ENCODE measurements at regions not wholly inside any gene's neighbourhood (a gene's known extent, or its start where the extent isn't known, plus 50 kb on each side); places are given as distances from the start of the nearest gene placed in this dataset.

DNA sequence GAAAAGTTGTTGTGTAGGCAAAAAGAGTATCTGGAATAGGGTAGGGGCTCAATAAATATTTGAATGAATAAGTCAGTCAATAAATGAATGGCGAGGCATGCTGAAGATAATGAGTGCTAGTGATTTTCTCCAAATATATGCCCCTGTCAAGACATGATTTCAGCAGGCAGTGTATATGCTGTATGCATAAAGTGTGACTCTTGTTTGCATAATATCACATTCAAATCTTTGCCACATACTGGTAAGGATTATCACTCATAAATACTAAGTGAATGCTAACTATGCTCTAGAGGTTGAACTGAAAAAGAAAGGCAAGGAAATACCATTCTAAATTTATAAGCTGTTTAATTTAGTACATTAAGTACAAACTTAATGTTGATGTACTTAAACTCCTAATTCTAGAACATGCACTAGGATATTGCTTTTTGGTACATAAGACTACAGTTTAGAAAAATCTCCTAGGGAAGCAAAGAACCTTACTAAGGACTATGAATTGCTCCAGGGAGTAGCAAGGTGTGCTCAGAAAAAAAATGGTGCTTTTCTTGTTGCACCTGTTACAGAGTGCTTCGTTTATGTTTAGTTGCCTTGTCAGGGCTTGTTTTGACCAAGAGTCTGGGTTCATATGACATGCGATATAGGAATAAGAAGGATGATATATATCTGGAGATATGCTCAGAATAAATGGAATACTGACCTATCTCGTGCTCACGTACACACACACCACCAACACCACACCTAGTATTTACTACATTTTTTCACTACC, 224.0 kb upstream of the TANK start:
- no peaks in the 10 kb centered on the region for H3K9me3 Mint-ChIP-seq (ENCODE audit: low read depth)
- peaks cover 8% of the 10 kb centered on the region for H3K4me1 Mint-ChIP-seq (ENCODE audit: low read depth)
- no peak overlapping the region for H3K27ac Mint-ChIP-seq
- no peak overlapping the region for H3K4me3 Mint-ChIP-seq
- peaks cover 3% of the 10 kb centered on the region for H3K27me3 Mint-ChIP-seq
- no peaks in the 10 kb centered on the region for H3K36me3 Mint-ChIP-seq

DNA sequence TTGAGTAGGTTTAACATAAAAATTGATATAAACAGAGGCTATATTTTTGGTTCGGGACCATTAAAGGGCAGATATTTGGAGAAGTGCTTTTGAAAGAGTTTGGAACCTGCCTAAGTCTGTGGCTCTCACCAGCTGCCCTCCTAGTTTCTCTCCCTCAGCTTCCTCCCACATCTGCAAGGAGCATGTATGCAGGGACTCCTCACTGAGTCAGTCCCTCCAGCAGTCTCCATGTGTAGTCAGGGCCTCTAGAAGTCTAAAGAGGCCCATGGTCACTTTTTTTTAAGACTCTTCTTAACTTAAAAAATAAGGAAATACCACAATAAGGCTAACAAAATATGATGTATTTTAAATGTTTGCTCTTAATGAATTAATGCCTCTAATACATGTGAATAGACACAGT, 220.0 kb upstream of the TANK start:
- Mint-ChIP-seq H3K9me3 (ENCODE audit: low read depth) (no peaks in the 10 kb centered on the region), H3K36me3 (peaks cover 2% of the 10 kb centered on the region), H3K27me3 (no peaks in the 10 kb centered on the region), H3K4me1 (ENCODE audit: low read depth) (peaks cover 12% of the 10 kb centered on the region), H3K27ac (no peak overlapping the region), H3K4me3 (no peak overlapping the region)

DNA sequence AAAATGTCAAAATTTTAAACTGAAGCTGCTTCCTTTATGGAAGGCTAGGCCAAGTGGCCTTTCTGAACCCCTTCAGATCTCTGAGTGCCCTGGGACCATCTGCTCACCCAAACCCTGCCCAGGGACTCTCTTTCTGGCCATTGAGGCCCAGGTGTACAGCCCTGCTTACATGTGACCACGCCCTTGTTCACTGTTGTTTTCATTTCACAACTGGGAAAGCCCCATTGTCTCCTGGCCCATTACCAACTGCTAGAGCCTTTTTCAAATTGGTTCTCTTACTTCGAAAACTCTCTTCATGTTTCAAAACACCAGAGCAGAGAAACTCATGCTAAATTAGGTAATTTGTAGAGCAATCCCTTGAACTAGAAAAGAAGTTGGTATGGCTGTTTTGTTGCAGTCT, 219.5 kb upstream of the TANK start:
- H3K36me3 Mint-ChIP-seq = peaks cover 2% of the 10 kb centered on the region
- peaks cover 12% of the 10 kb centered on the region for H3K4me1 Mint-ChIP-seq (ENCODE audit: low read depth)
- no peak overlapping the region for H3K27ac Mint-ChIP-seq
- no peak overlapping the region for H3K4me3 Mint-ChIP-seq
- H3K9me3 Mint-ChIP-seq (ENCODE audit: low read depth) = no peaks in the 10 kb centered on the region
- no peaks in the 10 kb centered on the region for H3K27me3 Mint-ChIP-seq

DNA sequence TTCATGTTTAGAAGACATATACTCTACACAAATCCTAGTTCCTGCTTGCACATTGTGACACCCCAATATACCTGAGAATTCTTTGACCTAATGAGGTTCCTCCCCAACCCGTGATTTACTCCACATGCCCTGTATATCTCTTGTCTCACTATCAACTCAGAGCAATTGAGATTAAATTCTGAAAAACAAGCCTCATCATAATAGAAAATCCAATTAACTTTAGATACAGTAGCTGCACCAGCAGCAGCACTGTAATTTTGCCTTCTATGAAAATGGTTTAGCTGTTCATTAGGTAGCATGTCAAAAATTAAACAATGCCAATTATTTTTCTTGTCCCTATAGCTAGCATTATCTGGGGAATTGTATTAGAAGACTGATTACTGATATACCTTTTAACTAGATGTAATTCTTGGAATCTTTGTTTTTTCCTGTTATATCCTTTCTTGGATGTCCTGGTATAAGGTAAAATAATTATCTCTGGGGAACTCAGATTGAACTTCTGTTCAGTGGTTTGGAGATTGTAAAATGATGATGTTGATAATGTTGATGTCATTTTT, 218.9 kb upstream of the TANK start:
- Mint-ChIP-seq H3K27ac (no peak overlapping the region), H3K36me3 (peaks cover 2% of the 10 kb centered on the region), H3K4me3 (no peak overlapping the region), H3K4me1 (ENCODE audit: low read depth) (peaks cover 12% of the 10 kb centered on the region), H3K27me3 (no peaks in the 10 kb centered on the region), H3K9me3 (ENCODE audit: low read depth) (no peaks in the 10 kb centered on the region)

DNA sequence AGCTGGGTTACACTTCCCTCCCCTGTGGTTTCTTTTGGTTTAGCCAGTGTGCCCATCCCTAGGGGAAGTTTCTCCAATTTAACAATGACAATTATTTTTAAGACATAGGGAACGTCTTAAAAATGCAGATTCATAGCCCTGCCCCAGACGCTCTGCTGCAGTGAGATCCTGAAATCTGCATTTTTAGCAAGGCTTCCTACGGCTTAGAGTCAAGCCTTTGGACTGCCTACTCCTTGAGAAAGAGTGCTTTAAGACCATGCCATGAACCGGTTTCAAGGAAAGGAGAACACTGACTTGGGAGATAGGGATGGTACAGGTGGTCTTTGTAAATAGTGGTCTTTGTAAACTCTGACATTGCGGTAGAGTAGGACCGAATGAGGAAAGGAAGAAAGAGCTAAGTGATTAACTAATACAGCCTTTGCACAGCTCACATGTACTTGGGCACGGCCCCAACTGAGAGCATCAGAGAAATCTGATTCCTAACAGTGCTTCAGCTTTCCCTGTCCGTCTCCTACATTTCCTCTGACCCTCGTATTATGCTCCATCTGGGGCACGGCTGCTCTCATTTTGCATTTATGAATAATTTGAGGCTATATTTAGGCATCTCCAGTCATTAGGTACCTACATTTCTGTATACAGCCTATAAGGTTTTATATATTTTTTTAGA, 217.6 kb upstream of the TANK start:
- H3K27me3 Mint-ChIP-seq = no peaks in the 10 kb centered on the region
- H3K27ac Mint-ChIP-seq = no peak overlapping the region
- no peak overlapping the region for H3K4me3 Mint-ChIP-seq
- H3K4me1 Mint-ChIP-seq (ENCODE audit: low read depth) = peaks cover 12% of the 10 kb centered on the region
- H3K36me3 Mint-ChIP-seq = peaks cover 2% of the 10 kb centered on the region
- no peaks in the 10 kb centered on the region for H3K9me3 Mint-ChIP-seq (ENCODE audit: low read depth)

DNA sequence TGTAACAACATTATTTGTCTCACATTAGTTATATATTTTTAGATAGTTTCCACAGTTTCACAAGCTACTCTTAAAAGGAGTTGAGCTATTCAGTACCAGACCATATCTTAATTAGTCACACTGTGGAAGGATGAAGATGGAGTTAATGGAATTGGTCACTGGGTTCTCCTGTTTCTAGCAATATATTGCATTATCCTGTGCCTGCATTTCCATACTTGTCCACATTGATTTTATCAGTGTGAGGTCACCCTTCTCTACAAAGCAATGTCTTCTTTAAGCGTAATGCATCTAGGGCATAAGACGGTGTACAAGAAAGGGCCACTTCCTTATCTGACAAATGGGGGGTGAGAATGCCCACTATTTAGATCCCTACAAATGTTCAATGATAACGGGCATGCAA, 216.8 kb upstream of the TANK start:
- Mint-ChIP-seq H3K27ac (no peak overlapping the region), H3K27me3 (no peaks in the 10 kb centered on the region), H3K4me3 (no peak overlapping the region), H3K9me3 (ENCODE audit: low read depth) (no peaks in the 10 kb centered on the region), H3K4me1 (ENCODE audit: low read depth) (peaks cover 12% of the 10 kb centered on the region), H3K36me3 (peaks cover 2% of the 10 kb centered on the region)

DNA sequence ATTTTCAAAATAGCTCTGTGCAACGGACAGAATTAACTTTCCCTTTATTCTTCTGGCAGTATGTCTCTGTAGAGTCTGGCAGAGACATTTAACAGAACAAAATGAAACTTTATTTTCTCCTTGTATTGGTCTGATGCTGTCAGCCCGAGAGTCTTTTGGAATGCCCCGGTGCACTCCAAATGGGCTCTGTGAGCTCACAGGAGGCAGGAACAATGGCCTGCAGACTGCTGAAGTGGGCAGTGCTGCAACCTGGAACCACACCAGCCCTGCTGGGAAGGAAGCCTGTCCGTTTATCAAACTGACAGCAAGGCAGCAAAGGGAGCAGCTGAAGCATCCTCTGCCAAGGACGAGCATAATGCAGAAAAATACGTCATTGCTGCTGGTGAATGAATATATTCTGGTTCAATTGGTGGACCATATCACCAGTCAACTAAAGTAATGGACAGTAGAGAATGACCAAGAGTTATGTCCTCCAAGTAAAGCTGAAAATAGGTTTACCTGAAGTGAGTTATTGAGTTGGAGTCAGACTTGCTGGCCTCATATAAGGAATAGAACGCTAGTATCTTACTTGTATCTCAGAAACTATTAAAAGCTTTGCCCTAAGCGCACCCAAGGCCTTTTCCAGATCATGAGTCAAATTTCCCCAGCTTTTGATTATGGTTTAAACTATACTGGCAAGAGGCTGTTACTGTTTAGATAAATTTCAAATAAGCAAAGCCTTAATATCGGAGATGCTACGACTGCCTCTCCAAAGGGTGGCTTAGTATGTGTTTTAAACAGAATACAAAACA, 207.6 kb upstream of the TANK start:
- Mint-ChIP-seq H3K4me3 (no peak overlapping the region), H3K27me3 (no peaks in the 10 kb centered on the region), H3K36me3 (no peaks in the 10 kb centered on the region), H3K4me1 (ENCODE audit: low read depth) (no peaks in the 10 kb centered on the region), H3K27ac (no peak overlapping the region), H3K9me3 (ENCODE audit: low read depth) (no peaks in the 10 kb centered on the region)

DNA sequence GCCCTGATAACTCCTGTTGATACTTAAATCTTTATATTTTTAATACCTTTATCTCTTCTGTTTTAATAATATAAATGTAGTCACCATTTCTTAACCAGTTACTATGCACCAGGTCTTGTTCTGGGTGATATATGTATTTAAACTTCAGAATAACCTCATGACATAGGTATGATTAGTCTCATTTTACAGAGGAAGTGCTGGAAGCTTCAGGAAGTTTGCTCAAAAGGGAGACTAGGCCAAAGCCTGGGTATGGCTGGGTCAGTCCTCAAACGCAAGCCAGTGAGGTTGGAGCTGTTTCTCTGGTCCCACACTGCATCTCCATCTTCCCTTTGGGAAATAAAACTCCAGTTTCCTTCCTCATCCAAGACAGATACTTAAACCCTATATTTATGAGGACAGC, 204.7 kb upstream of the TANK start:
- no peaks in the 10 kb centered on the region for H3K4me1 Mint-ChIP-seq (ENCODE audit: low read depth)
- H3K36me3 Mint-ChIP-seq = no peaks in the 10 kb centered on the region
- H3K27ac Mint-ChIP-seq = no peak overlapping the region
- no peaks in the 10 kb centered on the region for H3K27me3 Mint-ChIP-seq
- H3K9me3 Mint-ChIP-seq (ENCODE audit: low read depth) = no peaks in the 10 kb centered on the region
- H3K4me3 Mint-ChIP-seq = no peak overlapping the region

DNA sequence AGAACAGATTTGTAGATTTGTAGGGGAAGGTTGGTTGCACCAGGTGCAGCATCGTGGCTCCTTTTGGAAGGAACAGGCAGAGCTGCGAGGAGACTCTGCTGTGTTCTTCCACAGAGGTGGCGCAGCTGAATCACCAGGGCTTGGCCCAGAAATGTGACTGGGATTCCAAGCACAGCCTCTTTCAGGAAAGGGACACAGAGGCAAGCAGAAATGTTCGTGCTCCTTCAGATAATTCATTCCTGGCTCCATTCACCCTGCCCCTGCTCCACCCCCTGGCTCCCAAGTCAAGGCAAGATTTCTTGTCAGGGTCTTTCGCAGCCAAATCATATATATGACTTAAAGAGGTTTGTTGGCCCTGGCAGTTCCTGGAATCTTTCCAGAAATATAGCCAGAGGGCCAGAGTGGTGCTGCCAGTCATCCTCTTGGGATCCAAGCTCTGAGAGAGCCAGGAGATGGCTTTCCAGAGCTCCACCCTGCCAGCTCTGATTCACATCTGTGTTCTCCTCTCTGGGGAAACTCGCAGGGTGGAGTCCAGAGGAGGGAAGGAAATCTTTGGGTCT, 203.9 kb upstream of the TANK start:
- no peak overlapping the region for H3K4me3 Mint-ChIP-seq
- no peaks in the 10 kb centered on the region for H3K4me1 Mint-ChIP-seq (ENCODE audit: low read depth)
- H3K36me3 Mint-ChIP-seq = no peaks in the 10 kb centered on the region
- no peak overlapping the region for H3K27ac Mint-ChIP-seq
- H3K9me3 Mint-ChIP-seq (ENCODE audit: low read depth) = no peaks in the 10 kb centered on the region
- H3K27me3 Mint-ChIP-seq = no peaks in the 10 kb centered on the region

DNA sequence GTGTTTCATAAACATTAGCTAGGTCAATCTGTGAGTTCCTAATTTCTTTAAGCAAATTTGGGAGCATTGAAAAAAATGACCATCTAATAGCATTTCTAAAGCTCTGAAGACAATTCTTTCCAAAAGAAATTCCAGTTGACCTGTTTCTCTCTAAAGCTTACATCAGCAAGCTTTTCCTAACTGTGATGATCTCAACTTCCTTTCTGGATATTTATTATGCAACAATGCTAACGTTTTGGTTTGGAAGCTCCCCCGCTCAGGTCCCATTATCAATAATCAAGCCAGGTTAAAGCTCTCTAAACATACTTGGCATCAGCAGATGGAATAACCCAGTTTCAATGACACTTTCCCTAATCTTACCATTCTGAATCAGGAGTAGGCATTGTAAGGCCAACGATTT, 196.3 kb upstream of the TANK start:
- H3K4me3 Mint-ChIP-seq = no peak overlapping the region
- H3K4me1 Mint-ChIP-seq (ENCODE audit: low read depth) = no peaks in the 10 kb centered on the region
- no peaks in the 10 kb centered on the region for H3K9me3 Mint-ChIP-seq (ENCODE audit: low read depth)
- no peak overlapping the region for H3K27ac Mint-ChIP-seq
- peaks cover 3% of the 10 kb centered on the region for H3K27me3 Mint-ChIP-seq
- H3K36me3 Mint-ChIP-seq = no peaks in the 10 kb centered on the region

DNA sequence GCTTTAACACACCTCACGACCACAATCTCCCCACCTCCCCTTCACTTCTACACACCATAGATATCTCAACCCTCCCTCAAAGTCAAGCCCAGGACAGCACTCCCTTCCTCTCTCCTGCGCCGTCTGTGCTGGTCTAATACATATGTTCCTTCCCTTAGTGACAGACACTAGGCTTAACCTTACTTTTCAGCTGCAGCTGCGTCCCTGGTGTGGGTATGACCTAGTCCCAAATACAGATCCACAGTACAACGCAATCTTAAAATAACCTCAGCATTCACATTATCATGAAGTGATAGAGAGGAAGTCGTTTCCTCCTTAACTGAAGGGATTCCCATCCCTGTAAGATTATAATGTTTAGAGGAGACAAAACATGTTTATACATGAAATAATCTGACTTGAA, 192.7 kb upstream of the TANK start:
- H3K4me1 Mint-ChIP-seq (ENCODE audit: low read depth) = no peaks in the 10 kb centered on the region
- no peaks in the 10 kb centered on the region for H3K36me3 Mint-ChIP-seq
- H3K9me3 Mint-ChIP-seq (ENCODE audit: low read depth) = no peaks in the 10 kb centered on the region
- H3K27ac Mint-ChIP-seq = no peak overlapping the region
- peaks cover 3% of the 10 kb centered on the region for H3K27me3 Mint-ChIP-seq
- no peak overlapping the region for H3K4me3 Mint-ChIP-seq

DNA sequence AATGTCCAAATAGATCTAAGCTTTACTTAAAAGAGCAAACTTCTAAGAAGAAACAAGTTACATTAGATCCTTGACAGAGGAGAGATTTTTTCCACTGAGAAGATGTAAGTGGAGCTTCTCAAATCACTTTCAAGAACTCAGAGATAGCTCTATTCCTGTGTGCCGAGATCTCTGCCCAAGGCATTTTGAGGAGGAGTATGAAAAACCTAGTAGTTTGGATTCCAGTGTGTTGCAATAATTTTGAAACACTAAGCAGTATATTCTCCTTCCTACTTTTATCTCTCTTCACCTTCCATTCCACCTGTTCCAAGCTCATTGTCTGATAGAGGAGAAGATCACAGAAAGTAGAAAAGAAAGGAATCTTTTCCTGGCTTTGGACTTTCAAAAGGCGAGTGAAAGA, 192.0 kb upstream of the TANK start:
- Mint-ChIP-seq H3K9me3 (ENCODE audit: low read depth) (no peaks in the 10 kb centered on the region), H3K27ac (no peak overlapping the region), H3K4me3 (no peak overlapping the region), H3K27me3 (peaks cover 3% of the 10 kb centered on the region), H3K4me1 (ENCODE audit: low read depth) (no peaks in the 10 kb centered on the region), H3K36me3 (no peaks in the 10 kb centered on the region)

DNA sequence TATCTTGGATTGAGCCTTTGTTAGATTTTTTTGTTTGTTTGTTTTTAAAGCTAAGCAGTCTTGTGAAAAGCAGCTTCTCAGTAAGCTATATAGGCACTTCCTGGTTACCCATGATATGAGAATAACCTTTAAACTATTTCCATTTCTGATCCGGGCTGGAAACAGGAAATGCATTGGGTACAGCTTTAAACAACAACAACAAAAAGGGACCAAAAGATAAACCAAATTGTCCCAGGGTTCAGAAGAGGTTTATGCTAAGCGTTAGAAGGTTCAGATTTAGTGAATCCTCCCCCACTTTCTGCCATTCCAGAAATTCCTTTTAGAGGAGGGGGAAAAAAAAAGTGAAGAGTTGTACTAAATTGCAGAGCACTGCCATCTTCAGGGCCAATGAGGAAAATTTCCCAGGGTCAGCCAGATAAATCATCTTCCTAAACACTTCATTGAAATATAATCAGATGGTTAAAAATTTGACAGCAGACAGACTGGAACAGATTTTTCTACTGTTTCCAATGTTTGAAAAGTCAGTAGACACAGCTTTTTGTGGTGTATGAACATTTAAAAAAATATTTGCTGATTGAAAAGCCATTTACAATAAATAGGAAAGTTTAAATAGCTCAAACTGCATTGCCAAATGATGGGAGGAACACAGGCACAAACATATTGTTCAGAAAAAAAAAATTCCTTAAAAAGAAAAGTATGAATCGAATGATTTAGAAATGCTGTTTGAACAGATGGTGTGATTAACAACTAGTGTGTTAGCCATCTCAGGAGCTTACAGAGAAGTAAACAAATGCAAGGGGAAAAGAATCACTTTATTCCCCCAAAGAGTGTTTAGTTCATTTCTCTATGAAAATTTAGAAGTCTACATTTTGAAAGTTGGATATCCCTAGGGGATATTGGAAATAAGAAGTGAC, 189.9 kb upstream of the TANK start:
- no peak overlapping the region for H3K4me3 Mint-ChIP-seq
- no peak overlapping the region for H3K27ac Mint-ChIP-seq
- no peaks in the 10 kb centered on the region for H3K9me3 Mint-ChIP-seq (ENCODE audit: low read depth)
- H3K36me3 Mint-ChIP-seq = no peaks in the 10 kb centered on the region
- H3K27me3 Mint-ChIP-seq = peaks cover under 1% of the 10 kb centered on the region
- no peaks in the 10 kb centered on the region for H3K4me1 Mint-ChIP-seq (ENCODE audit: low read depth)

DNA sequence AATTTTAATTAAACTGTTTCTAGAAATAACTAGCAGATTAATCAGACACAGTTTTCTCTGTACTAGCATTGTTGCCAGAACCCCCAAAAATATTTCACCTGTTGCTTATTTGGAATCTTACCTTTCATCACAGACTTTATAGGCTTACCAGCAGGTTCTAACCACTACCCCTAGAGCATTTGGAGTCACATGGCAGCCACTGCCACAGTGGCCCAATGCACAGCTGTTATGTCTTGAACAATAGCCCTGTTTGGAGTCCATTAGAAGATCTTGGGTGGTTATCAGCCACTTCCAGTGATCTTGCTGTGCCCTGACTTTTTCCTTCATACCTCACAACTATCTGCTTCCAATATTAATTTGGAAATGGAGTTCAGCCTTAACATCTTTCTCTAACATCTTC, 186.2 kb upstream of the TANK start:
- Mint-ChIP-seq H3K27me3 (peaks cover 5% of the 10 kb centered on the region), H3K27ac (no peak overlapping the region), H3K4me3 (no peak overlapping the region), H3K9me3 (ENCODE audit: low read depth) (peaks cover 3% of the 10 kb centered on the region), H3K36me3 (peaks cover 2% of the 10 kb centered on the region), H3K4me1 (ENCODE audit: low read depth) (no peaks in the 10 kb centered on the region)
